ENCODE measurements at regions not wholly inside any gene's neighbourhood (a gene's known extent, or its start where the extent isn't known, plus 50 kb on each side); places are given as distances from the start of the nearest gene placed in this dataset.
"Not testable (repeated sequence)": the region's sequence is repeated elsewhere in the genome, so short reads cannot be mapped to it uniquely, and the experiment has no call there.

DNA sequence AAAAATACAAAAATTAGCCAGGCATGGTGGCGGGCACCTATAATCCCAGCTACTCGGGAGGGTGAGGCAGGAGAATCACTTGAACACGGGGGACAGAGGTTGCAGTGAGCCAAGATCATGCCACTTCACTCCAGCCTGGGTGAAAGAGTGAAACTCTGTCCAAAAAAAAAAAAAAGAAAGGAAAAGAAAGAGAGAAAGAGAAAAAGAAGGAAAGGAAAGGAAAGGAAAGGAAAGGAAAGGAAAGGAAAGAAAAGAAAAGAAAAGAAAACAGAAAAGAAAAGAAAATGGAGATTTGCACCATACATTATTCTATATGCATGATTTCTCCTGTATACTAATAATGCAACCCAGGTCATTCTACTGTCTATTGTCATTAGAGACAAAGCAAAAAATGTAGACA, 421.5 kb downstream of the PCDH19 start:
- in situ Hi-C loops (cut with HindIII; ENCODE audit: low sequenced_read_pairs); DNase-seq (ENCODE audit: low read depth); H3K4me3 ChIP-seq (ENCODE audit: low read depth, low read length): not testable (repeated sequence)

DNA sequence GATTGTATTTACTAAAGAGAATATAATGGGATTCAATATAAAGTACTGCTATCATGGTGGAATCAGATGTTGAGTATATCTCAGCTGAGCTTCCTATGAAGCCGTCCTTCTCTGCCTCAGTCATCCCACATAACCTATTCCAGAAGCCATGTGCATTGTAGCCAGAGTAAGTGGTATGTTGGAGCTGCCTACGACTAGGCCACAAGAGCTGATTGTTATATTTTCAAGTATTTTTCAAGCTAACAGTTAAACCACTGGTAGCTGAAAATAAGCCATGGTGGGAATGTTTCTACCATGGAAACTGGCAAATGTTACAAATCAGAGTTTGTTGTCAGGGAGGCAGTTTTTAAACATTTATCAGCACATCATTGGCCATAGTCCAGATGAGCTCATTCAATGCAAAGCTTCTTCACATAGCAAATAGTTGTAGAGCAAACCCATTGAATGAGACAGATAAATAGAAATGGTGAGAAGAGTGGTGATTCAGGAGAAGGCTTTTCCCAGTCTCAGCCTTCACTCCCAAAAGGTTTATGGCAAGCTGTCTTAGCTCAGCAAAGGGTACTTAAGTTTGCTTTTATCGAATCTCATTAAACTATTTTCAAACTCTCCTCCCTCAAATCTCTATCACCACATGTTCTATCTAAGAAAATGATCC, 436.4 kb downstream of the PCDH19 start:
- DNase-seq (ENCODE audit: low read depth), result no peak
- no peak overlapping the region for H3K4me3 ChIP-seq (ENCODE audit: low read depth, low read length)
- in situ Hi-C loops (cut with HindIII; ENCODE audit: low sequenced_read_pairs), result no loop called here
- TF ChIP-seq, protein P1, sequence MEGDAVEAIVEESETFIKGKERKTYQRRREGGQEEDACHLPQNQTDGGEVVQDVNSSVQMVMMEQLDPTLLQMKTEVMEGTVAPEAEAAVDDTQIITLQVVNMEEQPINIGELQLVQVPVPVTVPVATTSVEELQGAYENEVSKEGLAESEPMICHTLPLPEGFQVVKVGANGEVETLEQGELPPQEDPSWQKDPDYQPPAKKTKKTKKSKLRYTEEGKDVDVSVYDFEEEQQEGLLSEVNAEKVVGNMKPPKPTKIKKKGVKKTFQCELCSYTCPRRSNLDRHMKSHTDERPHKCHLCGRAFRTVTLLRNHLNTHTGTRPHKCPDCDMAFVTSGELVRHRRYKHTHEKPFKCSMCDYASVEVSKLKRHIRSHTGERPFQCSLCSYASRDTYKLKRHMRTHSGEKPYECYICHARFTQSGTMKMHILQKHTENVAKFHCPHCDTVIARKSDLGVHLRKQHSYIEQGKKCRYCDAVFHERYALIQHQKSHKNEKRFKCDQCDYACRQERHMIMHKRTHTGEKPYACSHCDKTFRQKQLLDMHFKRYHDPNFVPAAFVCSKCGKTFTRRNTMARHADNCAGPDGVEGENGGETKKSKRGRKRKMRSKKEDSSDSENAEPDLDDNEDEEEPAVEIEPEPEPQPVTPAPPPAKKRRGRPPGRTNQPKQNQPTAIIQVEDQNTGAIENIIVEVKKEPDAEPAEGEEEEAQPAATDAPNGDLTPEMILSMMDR (IDR thresholded peaks at IDR 0.05; ENCODE audit: low read depth, low read length, missing control alignments), result no peak

DNA sequence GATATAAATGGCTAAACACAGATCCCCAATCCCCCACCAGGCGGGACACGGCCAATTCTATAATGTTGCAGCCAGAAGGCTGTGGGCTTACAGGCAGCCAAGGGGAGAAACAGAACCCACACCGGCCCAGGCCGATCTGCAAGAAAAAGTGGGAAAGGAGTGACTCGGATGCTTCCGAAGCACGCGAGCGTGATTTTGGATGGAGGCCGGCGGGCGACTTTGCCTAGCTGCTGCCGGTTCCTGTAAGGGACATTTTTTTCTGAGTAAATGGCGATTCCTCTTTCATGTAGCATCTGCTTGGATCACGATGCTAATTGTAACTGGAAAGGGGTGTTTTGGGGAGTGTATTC, 470.2 kb downstream of the PCDH19 start:
- TF ChIP-seq, protein P1 (IDR thresholded peaks at IDR 0.05; ENCODE audit: low read depth, low read length, missing control alignments), result no peak

DNA sequence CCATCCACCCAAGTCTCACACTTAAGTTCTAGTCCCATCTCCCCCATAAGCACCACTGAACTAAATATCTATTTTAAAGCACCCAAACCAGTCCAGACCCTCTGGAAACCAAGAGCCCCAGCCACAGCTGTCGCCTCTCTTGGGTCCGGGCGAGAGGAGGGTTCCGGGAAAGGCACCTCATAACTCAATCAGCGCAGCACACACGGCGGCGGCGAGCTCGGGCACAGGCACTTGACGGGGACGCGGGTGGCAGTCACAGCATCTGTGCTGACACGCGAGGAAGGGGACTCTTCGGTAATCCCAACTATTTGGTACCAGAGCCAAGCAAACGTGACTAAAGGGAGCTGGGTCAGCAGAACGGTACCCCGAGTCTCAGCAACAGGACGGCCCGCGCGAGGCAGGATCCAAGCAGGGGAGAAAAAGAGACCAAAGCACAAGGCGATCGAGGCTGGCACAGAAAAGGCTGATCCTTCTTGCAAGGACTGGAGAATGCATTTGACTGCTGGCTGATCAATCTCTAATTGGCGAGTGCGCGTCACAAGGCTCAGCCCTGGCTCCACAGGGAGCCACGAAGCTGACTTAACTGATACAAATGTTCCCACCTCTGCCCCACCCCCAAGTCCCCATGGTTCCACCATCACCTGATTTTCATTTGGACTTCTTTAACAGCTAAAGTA, 470.7 kb downstream of the PCDH19 start:
- DNase-seq (ENCODE audit: low read depth); in situ Hi-C loops (cut with HindIII; ENCODE audit: low sequenced_read_pairs); H3K4me3 ChIP-seq (ENCODE audit: low read depth, low read length): not testable (repeated sequence)

More for the DNA sequence above, 470.2 kb downstream of the PCDH19 start:
- in situ Hi-C loops (cut with HindIII; ENCODE audit: low sequenced_read_pairs), result no loop called here
- DNase-seq (ENCODE audit: low read depth), result no peak
- no peak overlapping the region for H3K4me3 ChIP-seq (ENCODE audit: low read depth, low read length)

DNA sequence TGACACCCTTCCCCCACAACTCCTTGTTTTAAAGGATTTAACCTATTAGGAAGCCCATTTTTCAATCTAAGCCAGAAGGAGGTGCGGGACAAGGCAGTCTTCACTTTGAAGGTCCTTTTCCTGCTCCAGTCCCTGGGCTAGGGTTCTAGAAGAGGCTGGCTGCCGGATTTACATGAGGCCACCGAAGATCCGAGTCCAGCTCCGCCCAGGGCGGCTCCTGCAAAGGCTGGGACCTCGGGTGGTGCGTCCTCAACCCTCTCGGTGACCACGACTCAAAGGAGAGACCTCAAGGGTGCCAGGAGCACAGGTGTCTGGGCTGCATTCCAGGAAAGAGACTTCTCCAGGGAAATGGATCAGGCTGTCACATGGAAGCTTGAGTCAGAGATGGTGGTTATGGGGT, 471.6 kb downstream of the PCDH19 start:
- in situ Hi-C loops (cut with HindIII; ENCODE audit: low sequenced_read_pairs), result no loop called here

DNA sequence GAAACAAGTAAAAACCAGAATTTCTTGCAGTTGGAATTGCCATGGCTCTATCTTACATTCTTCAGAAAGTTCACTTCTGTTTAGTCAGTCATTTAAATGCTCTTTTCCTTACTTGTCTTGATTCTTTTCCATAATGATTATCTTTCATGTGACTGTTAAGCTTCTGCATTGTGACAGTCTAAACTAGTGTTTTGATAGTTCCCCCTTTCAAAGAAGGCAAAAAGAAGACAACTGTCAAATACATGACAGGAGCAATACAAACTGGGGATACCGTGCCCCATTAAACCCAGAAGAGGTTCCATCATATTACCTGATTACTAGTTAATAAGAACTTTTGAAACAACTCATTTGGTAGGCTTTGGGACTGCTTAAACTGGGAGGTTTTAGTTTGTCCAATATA, 476.2 kb downstream of the PCDH19 start:
- in situ Hi-C loops (cut with HindIII; ENCODE audit: low sequenced_read_pairs), result no loop called here
- H3K4me3 ChIP-seq (ENCODE audit: low read depth, low read length), result no peak overlapping the region
- no peak for DNase-seq (ENCODE audit: low read depth)
- TF ChIP-seq, protein P1 (IDR thresholded peaks at IDR 0.05; ENCODE audit: low read depth, low read length, missing control alignments), result no peak

More for the DNA sequence above, 471.6 kb downstream of the PCDH19 start:
- no peak for DNase-seq (ENCODE audit: low read depth)
- TF ChIP-seq, protein P1 (IDR thresholded peaks at IDR 0.05; ENCODE audit: low read depth, low read length, missing control alignments), result no peak
- no peak overlapping the region for H3K4me3 ChIP-seq (ENCODE audit: low read depth, low read length)

DNA sequence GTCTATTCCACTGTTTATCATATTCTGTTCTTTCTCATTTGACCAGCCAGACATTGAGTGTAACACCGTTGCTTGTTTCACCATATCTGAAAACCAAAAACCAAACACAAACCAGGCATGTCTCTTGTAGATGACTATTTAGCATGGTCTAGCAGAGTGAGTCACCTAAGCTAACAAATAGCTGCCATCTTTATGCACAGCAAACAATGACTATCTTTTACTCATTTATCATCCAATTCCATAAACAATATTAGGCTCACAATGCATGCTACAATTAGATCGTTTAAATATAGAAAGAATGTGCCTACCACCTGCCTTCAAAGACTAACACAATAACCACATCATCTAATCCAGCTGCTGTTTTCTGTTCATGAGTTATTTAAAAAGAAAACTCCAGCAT, 495.4 kb downstream of the PCDH19 start:
- TF ChIP-seq, protein P1 (IDR thresholded peaks at IDR 0.05; ENCODE audit: low read depth, low read length, missing control alignments), result no peak

More for the DNA sequence above, 495.4 kb downstream of the PCDH19 start:
- H3K4me3 ChIP-seq (ENCODE audit: low read depth, low read length), result no peak overlapping the region
- no peak for DNase-seq (ENCODE audit: low read depth)
- in situ Hi-C loops (cut with HindIII; ENCODE audit: low sequenced_read_pairs), result no loop called here
